ENCODE measurements at regions not wholly inside any gene's neighbourhood (a gene's known extent, or its start where the extent isn't known, plus 50 kb on each side); places are given as distances from the start of the nearest gene placed in this dataset.

DNA sequence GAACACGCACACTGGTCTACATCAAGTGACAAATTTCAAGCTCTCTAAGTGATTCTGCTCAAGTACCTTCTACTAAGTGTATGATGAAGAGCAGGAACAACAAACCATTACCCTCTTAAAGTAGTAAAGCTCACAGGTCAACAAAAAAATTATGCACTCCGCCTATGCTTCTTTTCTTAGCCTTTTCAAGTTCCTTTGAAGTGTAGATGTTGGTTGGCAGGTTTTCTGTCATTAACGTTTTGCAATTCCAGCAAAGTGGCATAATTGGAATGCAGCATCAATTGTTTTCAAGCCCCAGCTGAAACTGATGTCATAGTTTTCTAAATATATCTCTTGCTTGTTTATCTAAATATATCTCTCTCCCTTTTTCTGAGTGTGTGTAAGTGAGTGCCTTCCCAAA is 396.9 kb upstream of the EYS start (continued):
- no peak for TF ChIP-seq MYBL2 (IDR thresholded peaks at IDR 0.05; ENCODE audit: low read depth)
- TF ChIP-seq MYBL2 (CRISPR knock-in tag; IDR thresholded peaks at IDR 0.05; ENCODE audit: borderline replicate concordance): no peak
- TF ChIP-seq KAT8 (IDR thresholded peaks at IDR 0.05; ENCODE audit: low read depth): no peak
- TF ChIP-seq HNRNPL (IDR thresholded peaks at IDR 0.05; ENCODE audit: low read depth, low read length): no peak
- TF ChIP-seq ATF6 (CRISPR knock-in tag; IDR thresholded peaks at IDR 0.05): no peak
- no peak for TF ChIP-seq BRF1 (IDR thresholded peaks at IDR 0.05; ENCODE audit: borderline replicate concordance, extremely low read depth, insufficient read length)

GRCh38 chr6:66103354-66103753 is 396.3 kb upstream of the EYS start:
- Histone ChIP-seq H3K4me3 (no peak overlapping the region), H3K9me1 (ENCODE audit: control insufficient read depth, insufficient read depth, low read length) (no peaks in the 10 kb centered on the region), H3K27ac (ENCODE audit: extremely low read depth, low read depth, low read length) (no peak overlapping the region), H3K9me3 (replicated peaks; ENCODE audit: control insufficient read depth, insufficient read depth, low read depth, low read length) (0 out of 2 replicates have a peak, but pooled peaks cover 2% of the 10 kb centered on the region), H2AFZ (ENCODE audit: low read depth, low read length) (no peak overlapping the region), H3K36me3 (ENCODE audit: control insufficient read depth, insufficient read depth, low read length) (no peaks in the 10 kb centered on the region), H3K79me2 (ENCODE audit: control insufficient read depth, insufficient read depth, low read length) (no peaks in the 10 kb centered on the region), H3K9ac (ENCODE audit: insufficient read depth in 1 of 2, low read depth in 2 of 2, low read length in 2 of 2) (no peak overlapping the region), H4K20me1 (replicated peaks; ENCODE audit: control insufficient read depth, insufficient read depth, low read length) (no peaks in the 10 kb centered on the region), H3K27me3 (ENCODE audit: control insufficient read depth in 2 of 2, insufficient read depth in 2 of 2, low read length in 2 of 2) (no peaks in the 10 kb centered on the region), H3K4me1 (replicated peaks in 1 of 2; ENCODE audit: control insufficient read depth in 2 of 2, insufficient read depth in 2 of 2, low read length in 2 of 2) (no peaks in the 10 kb centered on the region), H3K4me2 (ENCODE audit: insufficient read depth, low read length) (no peak overlapping the region)
- ATAC-seq (no peak), FAIRE-seq (no peak), DNase-seq (ENCODE audit: extremely low read depth in 1 of 4, low spot score in 3 of 4) (no peak)
- BruUV-seq (replicated peaks): no TSS peak
- ChIA-PET POLR2A (no interaction called here), CTCF (ENCODE audit: low intra/inter-chr PET ratio) (no interaction called here)
- intact Hi-C loops (cut with micrococcal nuclease): no loop called here
- in situ Hi-C loops (cut with MboI): no loop called here
- 0% methylated on average over 1 of the region's 1 CpG for WGBS (ENCODE audit: insufficient coverage, low coverage, missing lambda C conversion rate)
- TF ChIP-seq HOXB6 (CRISPR knock-in tag; IDR thresholded peaks at IDR 0.05; ENCODE audit: borderline replicate concordance) (no peak), PREB (CRISPR knock-in tag; IDR thresholded peaks at IDR 0.05) (no peak), STAT5B (CRISPR knock-in tag; IDR thresholded peaks at IDR 0.05) (no peak), ZNF586 (CRISPR knock-in tag; conservative IDR thresholded peaks at IDR 0.05) (no peak), NCOA4 (IDR thresholded peaks at IDR 0.05; ENCODE audit: partially characterized antibody) (no peak), ERF (CRISPR knock-in tag; IDR thresholded peaks at IDR 0.05) (no peak), MBD2 (IDR thresholded peaks at IDR 0.05; ENCODE audit: borderline replicate concordance, low read depth) (no peak)

Measured in K562 (cell line).